KG1 (cell line): ENCODE measurements at regions not wholly inside any gene's neighbourhood (a gene's known extent, or its start where the extent isn't known, plus 50 kb on each side); places are given as distances from the start of the nearest gene placed in this dataset.

Source experiments
- DNase-seq: peaks from one replicate; lab custom pipeline; 2025; lab: John Stamatoyannopoulos, UW

GRCh38 chr17:74088285-74088933 is 115.1 kb upstream of the RPL38 start:
- no peak for DNase-seq

- no peak for DNase-seq
These were observed 114.5 kb upstream of the RPL38 start for GRCh38 chr17:74088934-74089329.

- DNase-seq: no peak
These were observed 114.1 kb upstream of the RPL38 start for GRCh38 chr17:74089380-74089779.

- DNase-seq: peak; percentile 1
These were observed 113.5 kb upstream of the RPL38 start for GRCh38 chr17:74089869-74090464.

- DNase-seq: no peak
These were observed 108.8 kb upstream of the RPL38 start for GRCh38 chr17:74094651-74095050.

- DNase-seq: no peak
These were observed 107.0 kb upstream of the RPL38 start for GRCh38 chr17:74096456-74096855.

- no peak for DNase-seq
These were observed 105.9 kb upstream of the RPL38 start for GRCh38 chr17:74097450-74098135.

- DNase-seq: no peak
These were observed 105.1 kb upstream of the RPL38 start for GRCh38 chr17:74098136-74099024.

GRCh38 chr17:74099442-74100340 is 103.8 kb upstream of the RPL38 start:
- no peak for DNase-seq

- no peak for DNase-seq
These were observed 98.6 kb upstream of the RPL38 start for GRCh38 chr17:74104921-74105320.

- no peak for DNase-seq
These were observed 96.4 kb upstream of the RPL38 start for GRCh38 chr17:74107107-74107506.

GRCh38 chr17:74108126-74108705 is 95.3 kb upstream of the RPL38 start:
- DNase-seq: no peak

GRCh38 chr17:74110467-74110866 is 93.0 kb upstream of the RPL38 start:
- no peak for DNase-seq

GRCh38 chr17:74113326-74113725 is 90.2 kb upstream of the RPL38 start:
- DNase-seq: no peak

- no peak for DNase-seq
These were observed 89.5 kb upstream of the RPL38 start for GRCh38 chr17:74113952-74114351.

GRCh38 chr17:74114881-74115470 is 88.5 kb upstream of the RPL38 start:
- DNase-seq: no peak

- DNase-seq: no peak
These were observed 87.9 kb upstream of the RPL38 start for GRCh38 chr17:74115586-74115985.

- no peak for DNase-seq
These were observed 87.3 kb upstream of the RPL38 start for GRCh38 chr17:74116087-74116717.

GRCh38 chr17:74117087-74117698 is 86.3 kb upstream of the RPL38 start:
- DNase-seq: no peak

GRCh38 chr17:74117999-74118421 is 85.5 kb upstream of the RPL38 start:
- no peak for DNase-seq
